ENCODE measurements at regions not wholly inside any gene's neighbourhood (a gene's known extent, or its start where the extent isn't known, plus 50 kb on each side); places are given as distances from the start of the nearest gene placed in this dataset.

DNA sequence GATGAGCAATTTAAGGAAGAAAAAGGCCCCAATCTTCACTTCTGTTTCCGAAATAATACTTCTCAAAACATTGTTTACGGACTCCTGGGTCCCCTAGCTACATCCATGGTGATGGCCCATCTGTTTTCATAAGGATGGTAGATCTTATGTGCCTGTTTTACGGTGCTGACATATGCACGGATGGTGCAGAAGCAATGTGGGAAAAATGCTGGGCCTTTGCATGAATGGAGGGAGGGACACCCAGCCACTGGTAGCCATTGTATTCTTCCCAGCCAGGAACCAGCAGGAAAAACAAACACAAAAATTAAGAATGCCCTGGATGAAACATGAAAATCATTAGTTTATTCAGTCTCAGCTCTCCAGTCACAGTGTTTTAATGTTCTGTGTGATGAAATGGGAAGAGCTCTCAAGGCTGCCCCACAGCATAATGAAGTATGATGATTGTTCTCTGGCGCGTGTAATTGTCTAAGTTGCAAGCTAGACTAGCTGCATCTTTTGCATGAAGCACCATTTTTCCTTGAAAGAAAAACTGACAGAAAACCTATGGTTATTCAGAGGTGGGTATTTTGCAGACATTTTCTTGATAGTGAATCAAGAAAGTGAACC lies 1201.1 kb upstream of the SLC10A2 start:
- H3K9me3 ChIP-seq (ENCODE audit: control insufficient read depth, insufficient read depth, low read length), result no peaks in the 10 kb centered on the region
- H3K27me3 ChIP-seq (ENCODE audit: control insufficient read depth, low read length), result no peaks in the 10 kb centered on the region
- H3K4me2 ChIP-seq (ENCODE audit: low read length), result no peak overlapping the region
- no peak overlapping the region for H3K4me3 ChIP-seq (ENCODE audit: low read length)
- H3K79me2 ChIP-seq (ENCODE audit: control insufficient read depth, low read length), result no peaks in the 10 kb centered on the region
- H3K9me2 ChIP-seq (replicated peaks; ENCODE audit: control insufficient read depth, low read length), result no peaks in the 10 kb centered on the region
- H3K36me3 ChIP-seq (ENCODE audit: control insufficient read depth, low read length), result no peaks in the 10 kb centered on the region
- no peak for TF ChIP-seq EZH2phosphoT487 (IDR thresholded peaks at IDR 0.05; ENCODE audit: borderline replicate concordance, low read length)
- TF ChIP-seq, protein P1, sequence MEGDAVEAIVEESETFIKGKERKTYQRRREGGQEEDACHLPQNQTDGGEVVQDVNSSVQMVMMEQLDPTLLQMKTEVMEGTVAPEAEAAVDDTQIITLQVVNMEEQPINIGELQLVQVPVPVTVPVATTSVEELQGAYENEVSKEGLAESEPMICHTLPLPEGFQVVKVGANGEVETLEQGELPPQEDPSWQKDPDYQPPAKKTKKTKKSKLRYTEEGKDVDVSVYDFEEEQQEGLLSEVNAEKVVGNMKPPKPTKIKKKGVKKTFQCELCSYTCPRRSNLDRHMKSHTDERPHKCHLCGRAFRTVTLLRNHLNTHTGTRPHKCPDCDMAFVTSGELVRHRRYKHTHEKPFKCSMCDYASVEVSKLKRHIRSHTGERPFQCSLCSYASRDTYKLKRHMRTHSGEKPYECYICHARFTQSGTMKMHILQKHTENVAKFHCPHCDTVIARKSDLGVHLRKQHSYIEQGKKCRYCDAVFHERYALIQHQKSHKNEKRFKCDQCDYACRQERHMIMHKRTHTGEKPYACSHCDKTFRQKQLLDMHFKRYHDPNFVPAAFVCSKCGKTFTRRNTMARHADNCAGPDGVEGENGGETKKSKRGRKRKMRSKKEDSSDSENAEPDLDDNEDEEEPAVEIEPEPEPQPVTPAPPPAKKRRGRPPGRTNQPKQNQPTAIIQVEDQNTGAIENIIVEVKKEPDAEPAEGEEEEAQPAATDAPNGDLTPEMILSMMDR (IDR thresholded peaks at IDR 0.05; ENCODE audit: low read depth, low read length, poor library complexity, severe bottlenecking), result no peak
- no peaks in the 10 kb centered on the region for H3K4me1 ChIP-seq (ENCODE audit: control insufficient read depth, low read length)
- H4K20me1 ChIP-seq (ENCODE audit: control insufficient read depth, insufficient read depth, low read depth, low read length), result no peaks in the 10 kb centered on the region
- no peaks in the 10 kb centered on the region for H3F3A ChIP-seq (ENCODE audit: control insufficient read depth, insufficient read depth)
- no peak overlapping the region for H3K27ac ChIP-seq (ENCODE audit: low read depth, low read length)

DNA sequence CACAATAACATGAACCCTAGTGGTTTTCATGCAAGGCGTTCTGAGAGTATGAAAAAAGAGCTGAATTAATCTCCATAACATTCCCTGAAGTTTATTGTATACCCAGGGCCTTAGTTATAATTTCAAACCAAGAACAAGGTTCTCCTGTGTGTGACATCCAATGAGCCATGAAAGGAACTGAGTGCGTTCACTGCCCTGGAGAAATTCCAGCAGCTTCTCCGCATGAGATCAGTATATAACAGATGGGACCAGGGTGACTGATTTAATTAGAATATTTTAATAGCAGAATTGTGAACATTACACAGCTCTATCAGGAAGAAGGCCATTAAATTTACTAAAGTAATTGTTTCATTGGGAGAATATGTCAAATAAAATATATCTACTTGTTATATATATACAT lies 1190.5 kb upstream of the SLC10A2 start:
- Histone ChIP-seq H3K4me2 (ENCODE audit: low read length) (no peak overlapping the region), H3K4me3 (ENCODE audit: low read length) (no peak overlapping the region), H3K36me3 (ENCODE audit: control insufficient read depth, low read length) (no peaks in the 10 kb centered on the region), H4K20me1 (ENCODE audit: control insufficient read depth, insufficient read depth, low read depth, low read length) (no peaks in the 10 kb centered on the region), H3K79me2 (ENCODE audit: control insufficient read depth, low read length) (no peaks in the 10 kb centered on the region), H3K27ac (ENCODE audit: low read depth, low read length) (no peak overlapping the region), H3K27me3 (ENCODE audit: control insufficient read depth, low read length) (no peaks in the 10 kb centered on the region), H3K4me1 (ENCODE audit: control insufficient read depth, low read length) (no peaks in the 10 kb centered on the region), H3F3A (ENCODE audit: control insufficient read depth, insufficient read depth) (no peaks in the 10 kb centered on the region), H3K9me2 (replicated peaks; ENCODE audit: control insufficient read depth, low read length) (no peaks in the 10 kb centered on the region; the same call in 1 of the 2 replicates), H3K9me3 (ENCODE audit: control insufficient read depth, insufficient read depth, low read length) (no peaks in the 10 kb centered on the region)
- no peak for TF ChIP-seq EZH2phosphoT487 (IDR thresholded peaks at IDR 0.05; ENCODE audit: borderline replicate concordance, low read length)
- TF ChIP-seq, protein P1 (IDR thresholded peaks at IDR 0.05; ENCODE audit: low read depth, low read length, poor library complexity, severe bottlenecking), result no peak

DNA sequence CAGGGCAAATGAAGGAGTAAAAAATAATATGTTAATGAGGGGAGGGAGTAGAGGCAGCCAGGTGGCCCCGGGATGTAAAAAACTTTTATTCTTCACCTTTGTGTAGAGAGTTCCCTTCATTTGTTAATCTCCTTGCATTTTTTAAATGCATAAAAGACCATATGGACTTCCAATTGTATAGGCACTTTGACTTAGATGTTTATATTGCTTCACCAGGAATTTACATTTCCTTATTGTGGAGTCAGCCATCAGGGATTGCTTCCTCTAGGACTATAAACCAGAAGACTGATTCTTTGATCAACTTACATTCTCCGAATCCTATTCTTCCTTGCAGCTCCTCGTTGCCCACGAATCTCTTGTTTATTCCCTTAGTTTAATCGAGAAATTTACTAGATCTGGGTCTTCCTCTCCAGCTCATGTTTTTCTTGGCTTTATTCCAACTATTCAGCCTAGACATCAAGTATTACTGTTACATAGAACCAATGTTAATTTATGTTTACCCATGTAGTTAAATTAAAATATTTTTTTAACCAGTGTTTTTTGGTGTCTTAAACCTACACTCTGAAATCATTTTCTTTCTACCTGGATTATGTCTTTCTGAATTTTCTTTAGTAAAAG lies 1187.0 kb upstream of the SLC10A2 start:
- H3K9me2 ChIP-seq (replicated peaks; ENCODE audit: control insufficient read depth, low read length), result no peaks in the 10 kb centered on the region
- TF ChIP-seq EZH2phosphoT487 (IDR thresholded peaks at IDR 0.05; ENCODE audit: borderline replicate concordance, low read length), result no peak
- TF ChIP-seq, protein P1 (IDR thresholded peaks at IDR 0.05; ENCODE audit: low read depth, low read length, poor library complexity, severe bottlenecking), result no peak
- no peaks in the 10 kb centered on the region for H3K4me1 ChIP-seq (ENCODE audit: control insufficient read depth, low read length)
- no peak overlapping the region for H3K27ac ChIP-seq (ENCODE audit: low read depth, low read length)
- H3K79me2 ChIP-seq (ENCODE audit: control insufficient read depth, low read length), result no peaks in the 10 kb centered on the region
- no peaks in the 10 kb centered on the region for H3K36me3 ChIP-seq (ENCODE audit: control insufficient read depth, low read length)
- H4K20me1 ChIP-seq (ENCODE audit: control insufficient read depth, insufficient read depth, low read depth, low read length), result no peaks in the 10 kb centered on the region
- H3K4me3 ChIP-seq (ENCODE audit: low read length), result no peak overlapping the region
- no peaks in the 10 kb centered on the region for H3F3A ChIP-seq (ENCODE audit: control insufficient read depth, insufficient read depth)
- H3K9me3 ChIP-seq (ENCODE audit: control insufficient read depth, insufficient read depth, low read length), result no peaks in the 10 kb centered on the region
- no peak overlapping the region for H3K4me2 ChIP-seq (ENCODE audit: low read length)
- no peaks in the 10 kb centered on the region for H3K27me3 ChIP-seq (ENCODE audit: control insufficient read depth, low read length)
